GOT3 (cell line): ENCODE measurements at regions not wholly inside any gene's neighbourhood (a gene's known extent, or its start where the extent isn't known, plus 50 kb on each side); places are given as distances from the start of the nearest gene placed in this dataset.

ENCODE experiments used
- DNase-seq: peaks from one replicate; lab custom pipeline; 2025; ENCODE audit warnings: mixed read lengths; lab: John Stamatoyannopoulos, UW

DNA sequence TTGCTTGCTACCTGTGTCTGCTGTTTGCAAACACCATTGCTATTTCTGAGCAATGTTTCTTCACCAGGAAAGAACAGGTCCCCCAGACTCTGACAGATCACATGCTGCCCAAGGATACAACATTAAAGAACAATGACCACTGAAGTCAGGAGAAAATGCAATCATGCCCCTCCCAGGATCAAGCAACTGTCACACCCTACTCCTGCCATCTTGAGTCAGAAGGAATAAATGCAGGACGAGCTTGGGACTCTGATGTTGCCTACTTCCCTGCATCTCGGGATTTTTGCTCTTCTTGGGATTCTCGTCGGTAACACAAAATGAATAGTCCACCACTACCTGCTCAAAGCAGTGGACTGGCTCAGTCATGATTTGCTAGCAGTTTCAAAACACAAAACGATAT, 490.6 kb downstream of the COG6 start:
- no peak for DNase-seq

GRCh38 chr13:40146611-40147117, 491.2 kb downstream of the COG6 start:
- DNase-seq: no peak

DNA sequence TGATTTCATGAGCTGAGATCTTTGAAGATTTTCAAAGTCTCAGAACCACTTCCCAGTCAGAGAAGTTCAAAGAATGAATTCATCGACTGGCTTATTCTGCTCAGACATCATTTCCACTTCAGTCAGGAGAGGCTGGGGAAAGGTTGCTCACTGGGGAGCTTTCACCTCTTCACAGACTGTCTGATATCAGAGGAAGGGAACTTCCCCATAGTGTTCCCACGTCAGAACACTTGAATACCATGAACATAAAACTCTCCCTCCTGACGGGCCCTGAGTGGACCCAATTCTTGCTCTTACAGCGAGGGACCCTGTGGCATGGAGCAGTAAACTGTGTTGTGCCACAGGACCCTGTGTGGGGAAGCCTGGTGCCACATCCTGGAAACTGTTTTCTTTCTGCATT, 492.6 kb downstream of the COG6 start:
- DNase-seq: no peak

- no peak for DNase-seq
Observed at GRCh38 chr13:40148742-40149141, 493.3 kb downstream of the COG6 start.

GRCh38 chr13:40149611-40150274, 494.3 kb downstream of the COG6 start:
- no peak for DNase-seq

DNA sequence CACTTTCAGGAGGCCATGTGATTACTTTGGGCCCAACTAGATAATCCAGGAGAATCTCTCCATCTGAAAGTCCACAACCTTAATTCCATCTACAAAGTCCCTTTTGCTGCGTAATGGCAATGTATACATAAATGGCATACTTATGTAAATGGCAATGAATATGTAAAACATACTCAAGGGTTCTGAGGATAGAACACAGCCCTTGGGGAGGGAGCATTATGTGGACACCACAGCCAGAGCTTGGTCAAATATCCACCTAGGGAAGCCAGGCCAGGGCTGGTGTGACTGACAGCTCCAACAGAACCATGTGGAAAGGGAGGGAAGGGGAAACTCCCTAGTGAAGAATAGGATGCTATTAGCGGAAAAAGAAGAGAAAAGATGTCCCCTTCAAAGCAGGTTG, 496.2 kb downstream of the COG6 start:
- no peak for DNase-seq

- no peak for DNase-seq
Observed at GRCh38 chr13:40152145-40152544, 496.7 kb downstream of the COG6 start.

DNA sequence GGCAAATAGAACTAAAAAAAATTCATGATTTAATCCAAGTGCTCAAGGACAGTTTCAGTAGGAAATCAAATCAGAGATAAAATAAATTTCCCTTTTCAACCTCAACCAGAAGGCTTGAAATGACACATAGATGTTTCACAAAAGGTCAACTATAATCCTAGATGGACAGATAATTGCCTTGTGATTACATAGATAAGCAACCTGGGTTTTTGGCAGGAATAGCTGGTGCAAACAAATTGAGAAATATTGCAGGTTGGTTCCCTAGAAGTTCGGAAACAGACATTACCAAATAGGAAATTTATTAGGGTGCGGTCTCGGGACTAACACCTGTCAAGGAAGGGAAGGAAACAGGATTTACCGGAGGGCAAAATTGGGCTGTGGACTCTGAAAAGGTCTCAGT, 497.5 kb downstream of the COG6 start:
- DNase-seq: no peak

GRCh38 chr13:40153516-40153915, 498.1 kb downstream of the COG6 start:
- no peak for DNase-seq

- no peak for DNase-seq
Observed at GRCh38 chr13:40155201-40155600, 499.7 kb downstream of the COG6 start.

DNA sequence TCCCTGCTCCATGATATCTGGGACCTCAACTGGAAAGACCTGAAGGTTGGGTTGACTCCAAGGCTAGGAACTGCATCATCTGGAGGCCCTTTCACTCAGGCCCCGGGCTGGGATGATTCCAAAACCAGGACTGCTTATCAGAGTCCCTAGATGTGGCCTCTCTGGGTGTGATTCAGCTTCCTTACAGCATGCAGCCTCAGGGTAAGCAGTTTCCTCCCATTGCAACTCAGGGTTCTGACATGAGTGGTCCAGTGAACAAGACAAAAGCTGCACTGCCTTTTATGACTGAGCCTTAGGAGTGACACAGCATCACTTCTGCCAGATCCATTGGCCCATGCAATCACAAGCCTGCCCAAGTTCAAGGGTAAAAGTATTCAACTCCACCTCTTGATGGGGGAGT, 502.8 kb downstream of the COG6 start:
- no peak for DNase-seq

GRCh38 chr13:40158757-40159156, 503.3 kb downstream of the COG6 start:
- no peak for DNase-seq

DNA sequence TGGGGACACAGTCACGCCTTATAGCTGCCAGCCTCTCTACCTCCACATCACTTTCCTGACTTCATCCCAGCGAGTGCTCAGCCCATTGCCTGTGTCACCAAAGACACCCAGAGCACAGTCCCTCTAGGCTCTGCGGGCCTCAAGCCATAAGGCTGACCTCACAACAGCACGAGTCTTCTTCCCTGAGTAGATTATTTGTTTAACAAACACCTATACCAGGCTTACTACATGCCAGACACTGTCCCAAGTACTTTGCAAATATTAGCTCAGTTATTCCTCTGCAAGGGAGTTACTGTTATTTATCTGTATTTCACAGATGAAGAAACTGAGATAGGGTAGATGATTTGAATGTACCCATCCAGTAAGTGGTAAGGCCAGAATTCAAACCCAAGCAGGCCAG, 504.3 kb downstream of the COG6 start:
- no peak for DNase-seq

GRCh38 chr13:40160618-40161350, 505.3 kb downstream of the COG6 start:
- DNase-seq: no peak

- no peak for DNase-seq
Observed at GRCh38 chr13:40161351-40161810, 505.1 kb downstream of the FOXO1 start.

GRCh38 chr13:40161931-40162330, 504.5 kb downstream of the FOXO1 start:
- DNase-seq: no peak

DNA sequence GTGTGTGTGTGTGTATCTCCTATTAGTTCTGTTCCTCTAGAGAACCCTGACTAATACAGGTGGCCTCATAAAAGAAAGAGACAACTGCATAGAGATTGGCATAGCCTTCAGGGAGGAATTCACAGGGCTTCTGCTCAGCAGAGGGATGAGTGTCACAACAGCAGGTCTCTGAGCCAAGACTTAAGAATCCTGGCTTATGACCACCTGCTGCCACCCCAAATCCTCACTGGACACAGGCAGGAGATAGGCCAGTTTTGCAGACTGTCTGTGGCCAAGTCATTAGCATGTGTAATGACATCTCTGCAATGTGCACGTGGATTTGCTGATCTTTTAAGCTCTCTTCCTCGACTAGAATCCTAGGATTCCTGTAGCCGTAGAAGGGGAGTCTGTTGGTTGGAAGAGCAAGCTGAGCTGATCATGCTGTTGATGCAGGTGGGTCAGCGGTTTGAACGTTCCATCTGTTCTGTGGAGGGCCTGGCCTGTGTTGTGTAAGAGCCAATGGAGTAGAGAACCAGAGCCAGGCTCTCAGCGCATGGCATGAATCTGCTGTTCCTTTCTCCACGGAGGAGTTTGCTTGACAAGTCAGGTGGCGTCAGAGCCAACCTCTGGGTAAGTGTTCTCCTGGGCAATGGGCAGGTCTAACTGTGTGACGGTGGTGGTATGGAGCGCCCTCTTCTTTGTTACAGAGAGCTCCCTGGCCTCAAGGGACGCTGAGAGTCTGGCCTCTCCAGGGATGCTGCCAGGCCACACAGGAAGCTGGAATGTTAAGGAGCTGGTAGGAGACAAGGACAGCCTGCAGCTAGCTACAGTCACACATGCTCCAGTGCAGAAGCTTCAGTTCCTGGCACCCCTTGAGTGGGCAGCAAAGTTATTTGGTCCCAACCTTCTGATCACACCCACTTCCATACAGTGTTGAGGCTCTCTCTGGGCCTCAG, 503.1 kb downstream of the FOXO1 start:
- DNase-seq: no peak

- DNase-seq: no peak
Observed at GRCh38 chr13:40164133-40164532, 502.3 kb downstream of the FOXO1 start.

GRCh38 chr13:40165316-40165932, 501.0 kb downstream of the FOXO1 start:
- DNase-seq: no peak

- no peak for DNase-seq
Observed at GRCh38 chr13:40167327-40167726, 499.1 kb downstream of the FOXO1 start.

- DNase-seq: no peak
Observed at GRCh38 chr13:40168425-40169166, 497.8 kb downstream of the FOXO1 start.
